Stimulated activated CD4-positive, alpha-beta T cell treated with anti-CD3 and anti-CD28 coated beads, TNF-alpha, amount 100 ng/mL, for 4 hours (primary cell): ENCODE measurements at regions not wholly inside any gene's neighbourhood (a gene's known extent, or its start where the extent isn't known, plus 50 kb on each side); places are given as distances from the start of the nearest gene placed in this dataset.
"Not testable (repeated sequence)": the region's sequence is repeated elsewhere in the genome, so short reads cannot be mapped to it uniquely, and the experiment has no call there.

ENCODE experiments used
- DNase-seq, 3 experiments: peaks; one replicate each; pipeline ENCODE4 v3.0.0-alpha.2; 2020; ENCODE audit warnings: low read depth in 3 of 3

DNA sequence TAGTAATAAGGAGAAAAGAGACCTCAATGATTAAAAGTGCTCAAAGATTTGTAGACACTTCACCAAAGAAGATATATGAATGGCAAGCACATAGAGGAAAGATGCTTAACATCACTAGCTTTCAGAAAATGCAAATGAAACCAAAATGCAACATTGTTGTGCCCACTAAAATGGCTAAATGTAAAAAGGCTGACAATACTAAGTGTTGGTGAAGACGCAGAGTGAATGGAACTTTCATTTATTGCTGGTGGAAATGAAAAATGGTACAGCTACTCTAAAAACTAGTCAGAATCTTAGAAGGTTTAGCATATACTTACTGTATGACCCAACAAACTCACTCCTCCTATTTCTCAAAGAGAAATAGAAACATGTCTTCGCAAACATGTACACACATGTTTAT, 212.9 kb upstream of the PITRM1 start:
- no peak for DNase-seq

DNA sequence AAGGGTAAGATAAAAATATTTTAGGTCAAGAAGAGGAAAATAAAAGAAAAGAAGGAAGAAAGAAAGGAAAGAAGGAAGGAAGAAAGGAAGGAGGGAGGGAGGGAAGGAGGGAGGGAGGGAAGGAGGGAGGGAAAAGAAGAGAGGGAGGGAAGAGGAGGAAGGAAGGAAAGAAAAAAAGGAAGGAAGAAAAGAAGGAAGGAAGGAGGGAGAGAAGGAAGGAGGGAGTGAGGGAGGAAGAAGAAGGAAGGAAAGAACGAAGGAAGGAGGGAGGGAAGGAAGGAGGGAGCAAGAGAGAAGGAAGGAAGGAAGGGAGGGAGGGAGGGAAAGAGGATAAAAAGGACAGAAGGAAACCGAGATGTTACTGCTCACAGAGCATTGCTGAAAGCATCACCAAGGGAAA, 209.5 kb upstream of the PITRM1 start:
- no peak for DNase-seq

DNA sequence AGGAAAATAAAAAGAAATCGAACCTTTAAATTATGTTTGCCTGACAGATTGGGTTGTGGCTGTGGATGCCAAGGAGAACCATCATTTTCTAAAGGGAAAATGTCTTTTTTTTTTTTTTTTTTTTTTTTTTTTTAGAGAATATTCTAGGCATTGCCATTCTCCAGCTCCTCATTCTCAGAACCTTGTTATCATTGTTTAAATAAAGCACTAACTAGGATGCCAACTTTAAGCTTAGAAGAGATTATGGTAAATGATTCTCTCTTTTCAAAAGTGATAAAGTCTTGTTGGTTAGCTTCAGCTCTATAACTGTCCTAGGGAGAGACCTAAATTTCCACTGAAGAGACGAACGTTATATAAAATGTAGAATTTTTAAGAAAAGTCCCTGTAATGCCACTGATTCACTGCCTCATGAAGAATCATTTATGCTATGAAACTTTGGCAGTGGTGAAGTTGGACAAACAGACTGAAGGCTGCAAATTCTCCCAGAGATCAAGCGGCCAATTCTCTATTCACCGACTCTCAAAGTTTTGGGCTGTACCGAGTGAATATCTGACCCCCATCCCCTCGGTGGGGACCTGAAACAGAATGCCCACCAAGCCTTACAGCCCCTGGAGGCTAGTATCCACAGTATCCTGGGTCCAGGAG, 207.9 kb upstream of the PITRM1 start:
- no peak for DNase-seq

DNA sequence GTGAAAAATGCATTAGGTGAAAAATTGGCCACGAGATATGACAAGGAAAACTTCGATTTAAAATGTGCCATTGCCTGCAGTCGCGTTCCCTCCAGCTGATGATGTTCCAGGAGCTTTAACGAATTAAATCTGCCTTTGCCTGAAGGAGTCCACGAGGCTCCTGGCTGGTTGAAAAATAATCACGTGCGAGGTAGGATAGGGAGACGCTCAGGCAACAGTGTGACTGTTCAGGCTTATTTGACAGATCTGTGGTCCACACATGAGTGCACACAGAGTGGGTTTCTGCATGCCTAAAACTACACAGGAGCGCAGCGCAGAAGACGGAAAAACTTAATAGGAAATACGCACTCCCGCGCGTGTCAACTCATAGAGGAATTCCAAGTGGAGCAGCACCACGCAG, 204.0 kb upstream of the PITRM1 start:
- no peak for DNase-seq

DNA sequence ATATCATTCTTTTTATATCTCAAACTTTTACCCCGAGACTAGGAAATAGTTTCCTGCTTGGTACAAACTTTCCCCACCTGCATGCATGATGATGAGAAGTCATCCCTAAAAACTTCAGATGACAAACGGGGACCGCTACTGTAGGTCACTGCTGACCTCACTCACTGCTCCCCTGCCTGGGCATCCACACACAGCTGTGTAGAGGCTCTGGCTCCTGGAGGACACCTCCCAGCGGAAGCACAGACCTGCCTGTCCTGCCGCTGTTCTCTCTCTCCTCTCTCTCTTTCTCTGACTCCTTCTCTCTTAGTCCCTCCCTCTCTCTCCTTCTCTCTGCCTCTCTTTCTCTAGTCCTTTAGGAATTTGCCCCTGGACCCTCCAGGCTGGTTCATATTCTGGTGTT, 202.9 kb upstream of the PITRM1 start:
- DNase-seq: no peak

DNA sequence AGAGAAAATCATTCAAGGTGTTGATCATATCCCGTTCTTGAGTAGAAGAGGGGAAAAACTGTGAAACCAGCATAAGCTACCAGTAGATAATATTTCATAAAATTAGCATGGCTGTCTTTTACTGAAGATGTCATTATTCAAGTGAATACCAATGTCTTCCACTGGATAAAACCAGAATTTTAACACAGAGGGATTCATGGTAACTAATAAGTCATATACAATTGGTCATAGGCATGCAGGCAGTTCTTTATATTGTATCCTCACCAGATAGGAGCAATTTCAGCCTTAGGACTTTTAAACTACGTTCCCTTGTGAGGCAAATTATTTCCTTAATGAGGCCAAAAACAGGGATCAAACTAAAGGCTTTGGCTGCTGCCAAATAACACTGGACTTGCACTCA, 202.3 kb upstream of the PITRM1 start:
- DNase-seq: no peak

DNA sequence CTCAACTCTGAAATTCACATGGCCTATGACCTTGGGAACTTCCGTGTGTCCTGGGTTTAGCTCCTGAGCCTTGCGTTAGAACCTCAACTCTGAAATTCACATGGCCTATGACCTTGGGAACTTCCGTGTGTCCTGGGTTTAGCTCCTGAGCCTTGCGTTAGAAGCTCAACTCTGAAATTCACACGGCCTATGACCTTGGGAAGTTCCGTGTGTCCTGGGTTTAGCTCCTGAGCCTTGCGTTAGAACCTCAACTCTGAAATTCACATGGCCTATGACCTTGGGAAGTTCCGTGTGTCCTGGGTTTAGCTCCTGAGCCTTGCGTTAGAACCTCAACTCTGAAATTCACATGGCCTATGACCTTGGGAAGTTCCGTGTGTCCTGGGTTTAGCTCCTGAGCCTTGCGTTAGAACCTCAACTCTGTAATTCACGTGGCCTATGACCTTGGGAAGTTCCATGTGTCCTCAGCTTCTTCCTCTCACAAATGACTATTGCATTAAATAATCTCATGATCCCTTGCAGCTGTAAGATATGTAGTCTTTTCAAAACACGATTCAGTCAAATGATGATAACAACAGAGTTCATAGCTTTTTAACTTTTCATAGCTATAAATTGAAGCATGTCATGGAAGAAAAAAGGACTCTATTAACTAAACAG, 200.9 kb upstream of the PITRM1 start:
- not testable (repeated sequence) for DNase-seq

DNA sequence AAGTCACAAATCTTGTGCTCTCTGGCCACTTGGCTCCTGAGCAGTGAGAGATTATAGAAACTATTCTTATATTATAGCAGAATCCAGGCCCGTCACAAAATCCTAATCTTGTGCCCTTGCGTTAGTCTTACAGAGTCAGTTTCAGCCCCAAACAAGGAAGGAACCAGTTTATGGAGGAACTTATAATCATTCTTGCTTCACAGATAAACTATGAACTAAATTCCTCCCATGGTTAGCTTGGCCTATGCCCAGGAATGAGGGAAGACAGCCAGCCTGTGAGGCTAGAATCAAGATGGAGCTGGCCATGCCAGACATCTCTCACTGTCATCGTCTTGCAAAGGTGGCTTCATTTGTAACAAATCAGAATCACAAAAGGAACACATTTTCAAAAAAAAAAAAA, 199.7 kb upstream of the PITRM1 start:
- DNase-seq: no peak

DNA sequence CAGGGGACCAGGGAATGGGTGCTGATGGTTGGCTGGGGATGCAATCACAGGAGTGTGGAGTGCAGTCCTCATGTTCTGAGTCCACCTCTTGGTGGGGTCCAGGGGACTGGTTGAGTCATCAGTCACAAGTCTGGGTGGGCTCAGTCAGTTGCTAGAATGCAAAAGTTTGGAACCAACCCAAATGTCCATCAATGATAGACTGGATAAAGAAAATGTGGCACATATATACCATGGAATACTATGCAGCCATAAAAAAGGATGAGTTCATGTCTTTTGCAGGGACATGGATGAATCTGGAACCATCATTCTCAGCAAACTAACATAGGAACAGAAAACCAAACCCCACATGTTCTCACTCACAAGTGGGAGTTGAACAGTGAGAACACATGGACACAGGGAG, 199.0 kb upstream of the PITRM1 start:
- DNase-seq: not testable (repeated sequence)

DNA sequence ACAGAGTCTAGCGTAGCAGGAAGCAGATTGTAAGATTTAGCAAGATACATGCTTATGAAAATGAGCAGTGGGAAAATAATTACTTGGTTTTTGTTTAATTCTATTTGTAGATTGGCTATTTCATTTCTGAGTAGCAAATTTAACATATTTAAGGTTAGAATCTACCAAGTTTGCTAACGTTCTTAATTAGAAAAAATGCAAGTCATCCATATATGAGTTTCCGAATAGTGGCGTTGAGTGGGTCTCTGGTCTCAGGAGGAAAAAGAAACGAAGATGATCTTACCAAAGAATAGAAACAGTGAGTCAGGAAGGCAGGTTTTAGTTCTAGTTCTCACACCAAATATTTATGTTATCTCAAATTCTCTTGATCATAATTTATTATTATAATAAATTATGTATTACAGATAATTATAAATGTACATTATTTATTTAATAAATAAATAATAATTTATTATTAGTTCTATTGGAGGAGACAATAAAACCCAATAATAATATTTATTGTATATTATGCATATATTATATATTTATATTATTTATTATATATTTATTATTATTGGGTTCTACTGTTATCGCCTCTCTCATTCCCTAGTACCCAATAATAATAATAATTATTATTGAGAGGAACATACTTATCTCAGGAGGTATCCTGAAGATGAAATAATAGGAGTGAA, 194.3 kb upstream of the PITRM1 start:
- no peak for DNase-seq

DNA sequence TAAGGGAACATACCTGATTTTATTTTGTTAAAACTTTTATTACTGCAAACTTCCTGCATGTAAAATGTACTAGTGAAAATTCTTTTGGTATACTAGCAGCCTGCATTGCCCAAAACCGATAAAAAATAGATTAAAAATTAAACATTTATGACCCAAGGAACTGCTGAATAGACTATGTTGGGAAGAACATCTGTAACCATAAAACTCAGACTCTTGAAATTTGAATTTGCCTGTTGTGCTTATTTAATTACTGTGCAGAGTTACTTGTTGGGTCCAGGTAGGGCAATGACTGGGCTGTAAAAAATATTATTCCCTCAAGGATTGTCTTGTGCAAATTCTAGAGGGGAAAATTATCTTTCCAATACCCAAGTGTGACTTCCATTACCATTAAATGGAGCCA, 193.5 kb upstream of the PITRM1 start:
- no peak for DNase-seq

DNA sequence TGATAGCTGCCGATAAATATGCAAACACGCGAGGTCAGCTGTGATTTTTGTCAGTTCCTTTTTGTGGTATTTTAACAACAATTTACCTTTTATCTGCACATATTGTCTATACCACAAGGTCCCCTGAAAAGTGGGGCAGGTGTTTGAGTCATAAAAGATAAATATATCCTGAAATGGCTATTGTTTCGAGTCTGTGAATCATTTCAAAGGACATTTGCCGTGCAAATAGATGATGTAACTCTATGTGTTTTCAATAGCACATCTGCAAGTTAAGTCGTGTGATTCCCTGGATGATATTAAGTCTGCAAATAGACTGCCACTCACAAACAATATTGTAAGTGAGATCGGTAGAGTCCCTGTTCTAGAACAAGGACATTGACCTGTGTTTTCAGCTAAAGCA, 193.0 kb upstream of the PITRM1 start:
- DNase-seq: no peak

DNA sequence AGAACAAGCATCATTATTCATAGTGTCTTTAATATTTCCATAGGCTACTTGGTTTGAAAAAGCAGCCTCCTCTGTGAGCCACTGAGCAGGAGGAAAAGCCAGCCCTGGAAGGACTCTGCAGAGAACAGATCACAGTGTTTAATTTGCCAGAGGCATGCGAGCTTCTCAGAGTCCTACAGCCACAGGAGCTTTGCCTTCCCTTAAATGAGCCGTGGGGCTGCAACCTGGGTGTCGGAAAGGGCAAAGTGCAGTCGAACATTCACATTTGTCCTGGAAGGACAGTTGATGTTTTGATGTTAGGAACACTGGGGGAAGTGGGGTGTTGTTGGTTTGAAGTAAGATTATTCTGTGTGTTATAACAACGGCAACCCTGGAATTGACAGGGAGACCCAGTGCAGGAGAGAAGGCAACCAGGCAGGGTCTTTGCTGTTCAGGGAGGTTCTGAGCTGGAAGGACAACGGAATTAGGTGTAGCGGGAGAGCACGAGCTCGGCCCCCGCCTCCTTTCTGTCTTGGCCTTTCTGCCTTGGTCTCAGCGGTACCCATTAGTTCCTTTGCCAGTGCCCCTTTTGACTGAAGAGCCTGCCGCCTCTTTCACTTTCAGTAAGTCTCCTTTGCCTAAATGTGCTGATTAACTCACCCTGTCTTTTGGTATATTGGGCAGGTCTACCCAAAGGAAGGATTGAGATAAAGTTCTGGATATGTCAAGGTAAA, 192.3 kb upstream of the PITRM1 start:
- no peak for DNase-seq

DNA sequence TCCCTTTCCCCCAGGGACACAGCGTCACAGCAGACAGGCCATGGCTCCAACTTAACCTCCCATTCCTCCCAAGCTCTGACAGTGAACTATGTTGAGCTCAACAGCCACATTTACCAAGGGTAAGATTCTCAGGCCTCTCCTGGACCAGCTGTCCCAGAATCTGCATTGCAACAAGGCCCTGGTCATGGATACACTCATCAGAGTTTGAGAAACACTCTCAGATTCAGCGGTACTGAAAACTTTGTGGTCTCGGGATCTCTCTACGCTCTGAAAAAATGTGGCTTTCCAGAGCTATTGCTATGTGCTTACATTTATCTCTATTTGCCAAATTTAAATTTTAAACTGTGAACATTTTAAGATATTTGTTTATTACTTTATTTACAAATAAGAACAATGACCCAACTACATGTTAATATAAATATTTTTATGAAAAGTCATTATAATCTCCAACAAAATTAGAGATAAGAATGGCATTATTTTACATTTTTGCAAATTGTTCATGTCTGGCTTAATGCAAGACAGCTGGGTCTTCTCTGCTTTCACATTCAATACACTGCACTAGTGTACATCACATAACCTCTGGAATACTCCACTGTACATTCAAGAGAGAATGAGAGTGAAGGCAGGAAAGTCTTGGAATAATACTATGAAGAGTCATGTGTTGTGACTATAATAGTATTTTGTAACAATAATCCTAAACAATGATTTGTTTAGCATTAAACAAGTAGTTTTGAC, 190.9 kb upstream of the PITRM1 start:
- no peak for DNase-seq

DNA sequence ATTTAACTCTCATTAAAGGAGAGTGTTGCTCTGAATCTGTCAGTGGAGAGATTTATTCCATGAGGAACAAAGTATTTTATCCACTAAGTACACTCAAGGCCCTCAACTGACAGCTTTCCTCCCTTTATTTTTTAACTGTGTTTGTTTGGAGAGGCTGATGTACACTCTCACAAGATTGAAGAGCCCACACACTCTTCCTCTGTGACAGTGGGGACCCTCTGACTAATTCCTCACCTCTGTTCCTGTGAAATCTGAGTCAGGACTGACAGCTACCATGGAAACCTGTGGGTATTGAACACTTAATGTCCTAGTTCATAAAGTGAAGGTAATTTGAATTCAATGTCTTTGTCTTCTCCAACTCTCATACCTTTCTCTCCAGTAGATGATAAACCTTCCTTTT, 189.8 kb upstream of the PITRM1 start:
- DNase-seq: no peak

DNA sequence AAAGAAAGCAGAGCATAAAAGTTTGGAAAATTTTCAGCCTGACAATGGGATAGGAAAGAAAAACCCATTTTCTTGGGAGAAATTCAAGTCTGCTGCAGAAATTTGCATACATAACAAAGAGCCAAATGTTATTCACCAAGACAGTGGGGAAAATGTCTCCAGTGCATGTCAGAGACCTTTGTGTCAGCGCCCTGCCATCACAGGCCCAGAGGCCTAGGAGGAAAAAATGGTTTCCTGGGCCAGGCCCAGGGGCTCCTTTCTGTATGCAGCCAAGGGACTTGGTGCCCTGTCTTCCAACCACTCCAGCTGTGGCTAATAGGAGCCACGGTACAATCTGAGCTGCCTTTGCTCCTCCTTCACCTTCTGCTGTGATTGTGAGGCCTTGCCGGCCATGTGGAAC, 189.1 kb upstream of the PITRM1 start:
- no peak for DNase-seq

DNA sequence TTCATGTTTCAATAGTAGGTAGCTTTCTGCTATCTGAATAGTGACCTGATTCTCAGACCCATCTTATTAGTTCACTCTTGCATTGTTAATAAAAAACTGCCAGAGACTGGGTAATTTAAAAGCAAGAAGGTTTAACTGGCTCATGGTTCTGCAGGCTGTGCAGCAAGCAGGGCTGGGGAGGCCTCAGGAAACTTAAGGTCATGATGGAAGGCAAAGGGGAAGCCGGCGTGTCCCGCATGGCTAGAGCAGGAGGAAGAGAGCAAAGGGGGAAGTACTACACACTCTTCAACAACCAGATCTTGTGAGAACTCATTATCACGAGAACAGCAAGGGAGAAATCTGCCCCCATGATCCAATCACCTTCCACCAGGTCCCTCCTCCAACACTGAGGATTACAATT, 185.2 kb upstream of the PITRM1 start:
- no peak for DNase-seq

DNA sequence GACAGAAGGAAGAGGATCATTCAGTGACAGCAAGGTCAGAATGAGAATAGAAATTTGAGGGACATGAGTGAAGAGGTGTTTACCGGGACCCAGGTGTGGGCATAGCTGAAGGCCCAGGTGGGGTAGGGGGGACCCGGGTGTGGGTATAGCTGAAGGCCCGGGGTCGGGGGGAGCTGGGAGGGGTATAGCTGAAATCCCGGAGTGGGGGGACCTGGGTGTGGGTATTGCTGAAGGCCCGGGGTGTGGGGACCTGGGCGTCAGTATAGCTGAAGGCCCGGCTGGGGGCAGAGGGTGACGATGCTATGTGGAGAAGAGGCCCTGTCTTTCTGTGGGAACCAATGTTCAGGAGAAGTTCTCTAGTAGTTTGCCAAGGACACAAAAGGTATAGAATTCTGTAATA, 183.0 kb upstream of the PITRM1 start:
- DNase-seq: no peak

DNA sequence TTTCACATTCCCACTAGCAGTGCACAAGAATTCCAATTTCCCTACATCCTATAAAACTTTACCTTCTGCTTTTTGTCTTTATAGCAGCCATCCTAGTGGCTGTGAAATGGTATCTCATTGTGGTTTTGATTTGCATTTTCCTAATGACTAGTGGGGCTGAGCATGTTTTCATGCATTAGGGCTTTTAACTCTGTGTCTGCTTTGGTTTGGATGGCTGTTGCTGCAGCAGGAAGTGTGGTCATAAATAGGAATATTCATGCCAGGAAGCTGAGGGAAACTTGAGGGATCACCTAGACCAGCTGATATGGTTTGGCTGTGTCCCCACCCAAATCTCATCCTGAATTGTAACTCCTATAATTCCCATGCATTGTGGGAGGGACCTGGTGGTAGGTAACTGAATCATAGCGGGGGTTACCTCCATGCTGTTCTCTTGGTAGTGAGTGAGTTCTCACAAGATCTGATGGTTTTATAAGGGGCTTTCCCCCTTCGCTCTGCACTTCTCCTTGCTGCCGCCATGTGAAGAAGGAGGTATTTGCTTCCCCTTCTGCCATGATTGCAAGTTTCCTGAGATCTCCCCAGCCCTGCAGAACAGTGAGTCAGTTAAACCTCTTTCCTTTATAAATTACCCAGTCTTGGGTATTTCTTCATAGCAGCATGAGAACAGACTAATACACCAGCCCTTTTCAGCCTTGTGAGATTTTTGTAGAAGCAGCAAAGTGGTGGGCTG, 181.8 kb upstream of the PITRM1 start:
- no peak for DNase-seq

DNA sequence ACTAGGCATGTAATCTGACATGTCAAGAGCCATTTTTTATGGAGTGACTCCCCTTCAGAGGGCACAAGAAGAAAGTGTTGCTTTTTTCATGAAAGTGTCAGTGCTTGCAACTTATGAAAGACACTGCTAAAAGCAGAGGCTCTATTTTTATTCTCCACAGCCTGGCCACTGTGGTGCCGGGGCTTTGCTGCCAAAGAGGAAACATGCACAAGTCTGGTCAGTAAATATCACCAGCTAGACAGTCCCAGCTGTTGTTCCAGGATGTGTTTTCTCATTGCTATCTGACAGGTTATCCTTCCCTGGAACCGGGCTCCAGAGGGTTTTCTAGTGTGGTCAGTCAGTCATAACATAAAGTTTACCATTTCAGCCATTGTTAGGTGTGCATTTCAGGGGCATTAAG, 180.7 kb upstream of the PITRM1 start:
- no peak for DNase-seq

DNA sequence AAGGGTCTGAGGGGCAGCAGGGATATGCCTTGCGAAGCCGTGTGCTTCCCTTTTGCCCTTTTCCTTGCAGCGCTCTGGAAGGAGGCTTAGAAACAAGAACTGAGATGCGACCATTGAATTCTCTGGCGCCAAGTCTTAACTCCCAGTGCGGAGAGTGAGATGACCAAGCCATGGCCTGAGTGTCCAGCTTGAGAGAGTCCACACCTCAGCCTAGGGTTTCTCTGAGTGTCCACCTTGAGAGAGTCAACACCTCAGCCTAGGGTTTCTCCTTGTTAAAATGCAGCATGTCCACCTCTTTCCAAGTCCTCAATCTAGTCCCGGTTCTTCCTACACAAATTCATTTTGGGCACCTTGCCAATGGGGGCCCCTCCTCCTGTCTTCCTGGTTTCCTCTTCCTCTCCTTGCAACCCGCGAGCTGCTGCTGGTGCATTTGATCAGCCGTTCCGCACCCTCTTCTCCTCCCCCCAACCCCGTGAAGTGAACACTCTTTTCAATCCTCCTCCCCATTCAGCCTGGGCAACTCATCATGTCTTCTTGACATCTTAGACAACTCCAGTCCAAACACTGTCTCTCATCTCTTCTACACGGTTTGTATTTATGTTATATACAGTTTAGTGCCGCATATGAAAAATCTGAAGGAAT, 178.2 kb upstream of the PITRM1 start:
- no peak for DNase-seq
